ENCODE measurements at regions not wholly inside any gene's neighbourhood (a gene's known extent, or its start where the extent isn't known, plus 50 kb on each side); places are given as distances from the start of the nearest gene placed in this dataset.

GRCh38 chr2:221676566-221677172 lies 104.6 kb upstream of the EPHA4 start (continued):
- TF ChIP-seq ATF2 (IDR thresholded peaks at IDR 0.05; ENCODE audit: low read length), result no peak
- no peak for TF ChIP-seq EGR1 (IDR thresholded peaks at IDR 0.05; ENCODE audit: borderline replicate concordance, low read depth, low read length)
- no peak for TF ChIP-seq TAF1 (IDR thresholded peaks at IDR 0.05; ENCODE audit: low read depth, low read length)
- no peak for TF ChIP-seq MAX (IDR thresholded peaks at IDR 0.05)

Measured in H1 (cell line).